HG03175 (cell line): ENCODE measurements at regions not wholly inside any gene's neighbourhood (a gene's known extent, or its start where the extent isn't known, plus 50 kb on each side); places are given as distances from the start of the nearest gene placed in this dataset.
"Not testable (repeated sequence)": the region's sequence is repeated elsewhere in the genome, so short reads cannot be mapped to it uniquely, and the experiment has no call there.

Source experiments
- ATAC-seq: cut with Tn5 transposase; IDR thresholded peaks from one replicate; pipeline ENCODE4 v1.9.1; 2021; ENCODE audit warnings: mild to moderate bottlenecking, moderate library complexity; ENCODE audit not compliant: unreplicated experiment

DNA sequence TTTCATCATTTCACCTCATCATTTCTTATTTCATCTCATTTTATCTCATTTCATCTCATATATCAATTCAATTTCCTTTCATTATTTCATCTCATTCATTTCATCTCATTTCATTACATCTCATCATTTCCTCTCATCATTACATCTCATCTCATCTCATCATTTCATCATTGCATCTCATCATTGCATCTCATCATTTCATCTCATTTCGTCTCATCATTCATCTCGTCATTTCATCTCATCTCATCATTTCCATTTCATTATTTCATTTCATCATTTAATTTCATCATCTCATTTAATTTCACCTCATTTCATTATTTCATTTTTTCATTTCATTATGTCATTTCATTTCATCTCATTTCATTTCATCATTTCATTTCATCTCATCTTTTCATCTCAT is 168.5 kb upstream of the FAM72C start:
- not testable (repeated sequence) for ATAC-seq

- ATAC-seq = not testable (repeated sequence)
These were observed 133.2 kb upstream of the FAM72C start for GRCh38 chr1:144105006-144105405.

DNA sequence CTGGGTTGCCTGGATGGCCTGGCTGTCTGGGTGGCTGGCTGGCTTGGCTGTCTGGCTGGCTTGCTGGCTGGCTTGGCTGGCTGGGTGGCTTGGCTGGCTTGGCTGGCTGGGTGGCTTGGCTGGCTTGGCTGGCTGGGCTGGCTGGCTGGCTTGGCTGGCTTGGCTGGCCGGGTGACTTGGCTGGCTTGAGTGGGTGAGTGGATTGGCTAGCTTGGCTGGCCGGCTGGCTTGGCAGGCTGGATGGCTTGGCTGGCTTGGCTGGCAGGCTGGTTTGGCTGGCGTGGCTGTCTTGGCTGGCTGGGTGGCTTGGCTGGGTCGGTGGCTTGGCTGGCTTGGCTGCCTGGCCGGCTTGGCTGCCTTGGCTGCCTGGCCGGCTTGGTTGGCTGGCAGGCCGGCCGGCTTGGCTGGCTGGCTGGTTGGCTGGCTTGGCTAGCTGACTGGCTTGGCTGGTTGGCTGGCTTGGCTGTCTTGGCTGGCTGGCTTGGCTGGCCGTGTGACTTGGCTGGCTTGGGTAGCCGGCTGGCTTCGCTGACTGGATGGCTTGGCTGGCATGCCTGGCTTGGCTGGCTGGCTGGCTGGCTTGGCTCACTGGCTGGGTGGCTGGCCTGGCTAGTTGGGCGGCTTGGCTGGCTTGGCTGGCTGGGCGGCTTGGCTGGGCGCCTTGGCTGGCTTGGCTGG is 132.4 kb upstream of the FAM72C start:
- not testable (repeated sequence) for ATAC-seq

GRCh38 chr1:144103156-144103880 is 131.5 kb upstream of the FAM72C start:
- not testable (repeated sequence) for ATAC-seq

DNA sequence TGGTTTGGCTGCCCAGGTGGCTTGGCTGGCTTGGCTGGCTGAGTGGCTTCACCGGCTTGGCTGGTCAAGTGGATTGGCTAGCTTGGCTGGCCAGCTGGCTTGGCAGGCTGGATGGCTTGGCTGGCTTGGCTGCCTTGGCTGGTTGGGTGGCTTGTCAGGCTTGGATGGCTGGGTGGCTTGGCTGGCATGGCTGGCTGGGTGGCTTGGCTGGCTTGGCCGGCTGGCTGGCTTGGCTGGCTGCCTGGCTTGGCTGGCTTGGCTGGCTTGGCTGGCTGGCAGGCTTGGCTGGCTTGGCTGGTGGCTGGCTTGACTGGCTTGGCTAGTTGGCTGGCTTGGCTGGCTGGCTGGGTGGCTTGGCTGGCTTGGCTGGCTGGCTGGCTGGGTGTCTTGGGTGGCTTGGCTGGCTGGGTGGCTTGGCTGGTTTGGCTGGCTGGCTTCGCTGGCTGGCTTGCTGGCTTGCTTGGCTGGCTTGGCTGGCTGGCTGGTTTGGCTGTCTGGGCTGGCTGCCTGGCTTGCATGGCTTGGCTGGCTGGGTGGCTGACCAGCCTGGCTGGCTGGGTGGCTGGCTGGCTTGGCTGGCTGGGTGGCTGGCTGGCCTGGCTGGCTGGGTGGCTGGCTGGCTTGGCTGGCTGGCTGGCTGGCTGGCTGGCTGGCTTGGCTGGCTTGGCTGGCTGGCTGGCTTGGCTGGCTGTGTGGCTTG is 130.4 kb upstream of the FAM72C start:
- ATAC-seq = not testable (repeated sequence)

DNA sequence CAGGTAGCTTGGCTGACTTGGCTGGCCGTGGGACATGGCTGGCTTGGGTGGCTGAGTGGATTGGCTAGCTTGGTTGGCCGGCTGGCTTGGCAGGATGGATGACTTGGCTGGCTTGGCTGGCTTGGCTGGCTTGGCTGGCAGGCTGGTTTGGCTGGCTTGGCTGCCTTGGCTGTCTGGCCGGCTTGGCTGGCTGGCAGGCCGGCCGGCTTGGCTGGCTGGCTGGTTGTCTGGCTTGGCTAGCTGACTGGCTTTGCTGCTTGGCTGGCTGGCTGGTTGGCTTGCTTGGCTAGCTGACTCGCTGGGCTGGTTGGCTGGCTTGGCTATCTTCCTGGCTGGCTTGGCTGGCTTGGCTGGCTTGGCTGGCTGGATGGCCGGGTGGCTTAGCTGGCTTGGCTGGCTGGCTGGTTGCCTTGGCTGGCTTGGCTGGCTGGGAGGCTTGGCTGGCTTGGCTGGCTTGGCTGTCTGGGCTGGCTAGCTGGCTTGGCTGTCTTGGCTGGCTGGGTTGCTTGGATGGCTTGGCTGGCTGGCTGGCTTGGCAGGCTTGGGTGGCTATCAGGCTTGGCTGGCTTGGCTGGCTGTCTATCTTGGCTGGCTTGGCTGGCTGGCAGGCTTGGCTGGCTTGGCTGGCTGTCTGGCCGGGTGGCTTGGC is 129.7 kb upstream of the FAM72C start:
- no peak for ATAC-seq

DNA sequence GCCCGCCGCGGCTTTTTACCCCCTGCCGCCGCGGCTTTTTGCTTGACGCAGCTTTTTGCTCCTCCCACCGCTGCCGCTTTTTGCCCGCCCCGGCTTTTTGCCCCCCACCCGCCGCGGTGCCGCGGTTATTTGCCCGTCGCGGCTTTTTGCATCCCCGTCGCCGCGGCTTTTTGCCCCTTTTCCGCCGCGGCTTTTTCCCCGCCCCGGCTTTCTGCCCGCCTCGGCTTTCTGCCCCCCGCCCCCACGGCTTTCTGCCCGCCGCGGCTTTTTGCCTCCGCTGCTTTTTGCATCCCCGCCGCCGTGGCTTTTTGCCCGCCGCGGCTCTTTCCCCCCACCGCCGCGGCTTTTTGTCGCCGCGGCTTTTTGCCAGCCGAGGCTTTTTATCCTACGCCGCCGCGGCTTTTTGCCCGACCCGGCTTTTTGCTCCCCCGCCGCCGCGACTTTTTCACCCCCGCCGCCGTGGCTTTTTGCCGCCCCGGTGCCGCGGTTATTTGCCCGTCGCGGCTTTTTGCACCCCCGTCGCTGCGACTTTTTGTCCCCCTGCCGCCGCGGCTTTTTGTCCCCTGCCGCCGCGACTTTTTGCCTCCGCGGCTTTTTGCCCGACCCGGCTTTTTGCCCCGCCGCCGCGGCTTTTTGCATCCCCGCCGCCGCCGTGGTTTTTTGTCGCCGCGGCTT is 105.5 kb upstream of the FAM72C start:
- ATAC-seq = not testable (repeated sequence)

DNA sequence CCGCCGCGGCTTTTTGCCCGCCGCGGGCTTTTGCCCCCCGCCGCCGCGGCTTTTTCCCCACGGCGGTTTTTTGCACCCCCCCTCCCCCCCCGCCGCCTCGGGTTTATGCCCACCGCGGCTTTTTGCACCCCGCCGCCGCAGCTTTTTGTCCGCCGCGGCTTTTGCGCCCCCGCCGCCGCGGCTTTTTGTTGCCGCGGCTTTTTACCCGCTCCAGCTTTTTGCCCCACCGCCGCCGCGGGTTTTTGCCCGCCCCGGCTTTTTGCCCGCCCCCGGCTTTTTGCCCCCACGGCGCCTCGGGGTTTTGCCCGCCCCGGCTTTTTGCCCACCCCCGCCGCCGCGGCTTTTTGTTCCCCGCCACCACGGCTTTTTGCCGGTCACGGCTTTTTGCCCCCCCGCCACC is 104.9 kb upstream of the FAM72C start:
- not testable (repeated sequence) for ATAC-seq

DNA sequence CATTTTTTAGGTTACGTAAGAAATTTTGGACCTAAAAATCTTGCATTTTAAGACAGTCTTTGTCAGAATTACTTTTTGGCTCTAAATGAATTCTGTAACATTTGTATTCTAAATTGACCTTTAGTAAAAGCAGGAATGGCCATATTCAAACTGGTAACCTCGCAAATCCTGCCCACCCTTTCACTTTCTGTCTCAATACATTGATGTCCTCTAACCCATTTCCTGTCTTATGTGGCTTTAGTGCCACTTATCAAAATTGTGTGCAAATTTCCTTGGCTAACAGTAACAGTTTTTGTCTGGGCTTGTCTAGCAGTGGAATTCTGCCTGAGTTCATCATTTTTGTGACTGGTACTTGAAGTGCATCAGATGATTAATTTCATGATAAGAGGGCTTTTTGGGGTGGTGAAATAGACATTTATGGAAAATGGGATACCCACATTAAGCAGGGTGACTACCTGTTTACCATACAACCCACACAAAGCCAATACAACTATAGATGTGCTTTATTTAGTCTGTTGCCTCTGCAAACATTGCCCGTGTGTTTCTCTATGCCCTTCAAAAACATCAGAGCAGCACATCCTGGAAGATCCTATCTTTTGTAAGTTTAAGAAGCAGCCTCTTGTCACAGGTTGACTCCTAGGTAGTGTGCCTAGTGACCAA is 98.7 kb upstream of the FAM72C start:
- ATAC-seq = not testable (repeated sequence)

DNA sequence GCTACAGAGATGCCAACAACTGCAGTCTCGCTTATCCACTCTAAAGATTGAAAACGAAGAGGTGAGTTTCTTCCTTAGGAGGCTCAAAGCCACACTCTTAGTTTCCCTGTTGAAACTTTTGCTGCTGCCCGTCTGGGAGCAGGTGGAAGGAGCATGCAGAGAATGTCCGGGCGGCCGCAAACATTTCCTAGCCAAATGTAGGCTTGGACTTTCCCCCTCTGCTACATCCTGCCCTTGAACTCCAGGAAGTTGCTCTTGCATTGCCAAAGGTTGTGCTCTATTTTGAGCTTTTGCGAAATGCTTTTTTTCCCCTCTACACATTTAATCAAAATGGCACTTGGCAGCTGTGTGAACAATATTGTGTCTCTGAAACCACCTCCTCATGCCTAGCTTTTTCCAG is 95.3 kb upstream of the FAM72C start:
- not testable (repeated sequence) for ATAC-seq

DNA sequence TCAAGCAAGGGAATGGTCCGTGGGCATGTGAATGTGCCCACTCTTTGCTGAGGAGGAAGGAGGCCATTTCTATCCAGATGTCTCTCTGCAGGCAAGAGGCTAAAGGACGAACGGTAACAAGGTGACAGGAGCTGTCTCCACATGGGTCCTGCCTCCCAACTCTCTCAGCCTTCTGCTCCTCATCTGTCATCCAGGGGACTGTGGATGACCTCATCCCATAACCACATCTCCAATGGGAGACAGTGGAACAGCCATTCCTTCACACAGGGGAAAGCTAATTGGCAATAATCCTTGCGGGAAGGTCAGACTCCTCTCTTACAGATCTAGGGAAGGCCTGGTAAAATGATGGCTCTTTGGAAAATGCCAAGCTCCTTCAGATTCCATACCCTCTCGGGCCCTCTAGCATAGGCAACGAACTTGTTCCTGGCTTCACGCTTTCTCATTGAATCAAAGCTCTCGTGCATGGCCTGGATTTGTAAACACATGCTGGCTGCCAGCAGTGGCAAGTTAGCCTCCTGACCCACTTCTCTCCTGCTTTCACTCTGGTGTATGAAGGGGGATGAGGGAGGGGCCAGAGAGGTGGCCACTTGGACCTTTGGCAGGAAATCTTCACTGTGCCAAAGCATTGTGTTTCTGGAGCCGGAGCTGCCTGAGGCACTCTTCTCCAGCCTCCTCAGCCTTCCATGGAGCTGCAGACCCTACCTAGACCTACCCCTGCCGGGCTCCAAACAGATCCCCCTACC is 94.5 kb upstream of the FAM72C start:
- ATAC-seq = not testable (repeated sequence)

DNA sequence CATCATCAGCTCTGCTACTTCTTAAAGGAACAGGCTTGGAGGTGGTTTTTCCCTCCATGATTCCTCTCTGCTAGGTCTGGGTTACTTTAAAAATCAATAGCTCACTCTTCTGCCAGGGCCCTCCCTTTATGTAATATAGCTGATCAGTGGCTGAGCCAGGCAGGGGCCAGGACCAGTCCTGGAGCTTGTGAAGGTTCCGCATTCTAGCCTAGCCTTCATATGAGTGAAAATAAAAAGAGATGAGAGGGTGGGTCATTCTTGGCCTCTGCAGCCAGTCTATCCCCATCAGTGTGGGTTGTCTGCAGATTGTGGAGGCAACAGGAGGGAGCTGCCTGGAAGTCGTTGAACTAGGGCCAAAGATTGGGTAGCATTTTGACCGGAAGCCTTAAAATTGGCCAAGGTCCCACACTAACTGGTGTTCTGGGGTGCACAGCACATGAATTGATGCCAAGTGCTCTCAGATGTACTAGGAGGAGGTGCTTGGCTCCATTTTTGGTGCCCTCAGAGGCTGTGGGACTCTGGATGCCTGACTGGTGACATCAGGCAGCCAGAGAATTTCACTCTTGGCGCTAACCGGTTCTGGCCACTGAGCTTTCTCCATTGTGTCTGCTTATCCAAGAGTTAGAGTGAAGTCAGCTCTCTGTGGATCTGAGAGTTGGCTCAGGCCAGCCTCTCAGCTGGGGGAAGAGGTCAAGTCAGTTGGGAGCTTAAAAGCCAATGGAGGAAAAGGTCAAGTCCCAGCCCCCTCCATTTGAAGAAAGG is 93.7 kb upstream of the FAM72C start:
- not testable (repeated sequence) for ATAC-seq

DNA sequence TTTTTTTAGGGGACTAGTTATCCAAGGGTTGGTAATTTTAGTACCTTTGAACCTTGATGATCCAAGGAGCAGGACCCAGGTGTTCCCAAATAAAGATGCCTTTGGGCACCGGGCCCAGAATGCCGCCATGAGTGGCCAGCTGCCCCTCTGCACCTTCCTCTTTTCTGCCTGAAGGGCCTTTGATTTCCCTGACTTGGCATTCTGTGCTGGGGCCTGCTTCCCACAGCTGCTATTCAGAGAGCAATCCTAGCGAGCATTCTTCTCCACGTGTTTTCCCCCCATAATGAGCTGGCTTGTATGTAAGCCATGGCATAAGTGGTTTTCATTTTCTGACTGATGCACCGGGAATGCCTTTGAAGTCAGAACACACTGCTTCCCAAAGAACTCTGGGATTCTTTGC is 77.6 kb upstream of the FAM72C start:
- not testable (repeated sequence) for ATAC-seq

- not testable (repeated sequence) for ATAC-seq
These were observed 74.9 kb upstream of the FAM72C start for GRCh38 chr1:144046645-144047044.

DNA sequence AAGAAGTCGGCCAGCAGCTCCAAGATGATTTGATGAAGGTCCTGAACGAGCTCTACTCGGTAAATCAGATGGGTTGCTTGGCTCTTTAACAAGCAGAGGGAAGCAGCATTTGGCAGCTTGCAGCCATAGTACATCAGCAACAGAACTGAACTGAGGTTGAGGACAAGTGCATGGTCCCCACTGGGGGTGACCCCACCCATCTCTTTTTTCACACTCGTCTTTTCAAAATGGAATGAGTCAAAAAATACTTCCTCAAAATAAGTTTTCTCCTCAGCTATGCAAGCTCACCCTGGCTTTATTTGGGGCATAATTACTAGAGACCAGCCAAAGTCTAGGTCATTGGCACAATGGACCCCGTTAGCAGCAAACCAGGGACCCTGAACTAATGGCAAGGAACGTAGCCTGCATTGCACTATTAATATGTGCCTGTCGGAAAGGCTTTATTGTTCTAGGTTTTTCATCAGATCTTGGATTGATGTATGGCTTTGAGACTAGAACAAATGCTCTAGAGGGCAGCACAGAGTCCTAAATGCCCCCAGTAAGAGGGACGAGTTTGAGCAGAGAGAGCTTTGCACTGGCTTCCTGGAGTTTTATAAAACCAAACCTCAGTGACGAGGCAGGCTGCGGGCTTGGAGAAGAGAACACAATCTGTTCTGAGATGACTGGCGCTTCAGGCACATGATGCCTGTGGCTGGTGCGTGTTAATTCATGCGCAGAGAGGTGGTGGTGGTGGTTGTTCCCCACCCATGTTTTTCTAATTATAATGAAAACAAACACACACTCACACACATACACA is 74.2 kb upstream of the FAM72C start:
- peak; percentile 45 for ATAC-seq

DNA sequence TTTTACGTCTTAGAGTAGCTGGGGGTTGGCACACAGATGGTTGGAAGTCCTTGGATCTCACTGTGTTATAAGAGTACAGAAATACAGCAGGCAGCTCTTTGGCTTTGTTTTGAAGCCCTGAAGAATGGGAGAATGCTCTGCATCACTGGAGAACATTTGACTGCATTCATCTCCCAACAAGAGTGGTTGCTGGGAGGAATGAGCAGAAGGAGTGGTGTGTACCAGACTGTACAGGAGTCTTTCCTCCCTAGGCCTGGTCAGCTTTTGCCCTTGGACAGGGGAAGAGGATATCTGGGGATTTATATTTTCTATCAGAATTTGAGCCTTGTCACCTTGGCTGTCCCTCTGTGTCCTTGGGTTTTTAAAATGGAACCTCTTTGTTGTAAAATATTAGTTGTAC is 70.5 kb upstream of the FAM72C start:
- not testable (repeated sequence) for ATAC-seq

DNA sequence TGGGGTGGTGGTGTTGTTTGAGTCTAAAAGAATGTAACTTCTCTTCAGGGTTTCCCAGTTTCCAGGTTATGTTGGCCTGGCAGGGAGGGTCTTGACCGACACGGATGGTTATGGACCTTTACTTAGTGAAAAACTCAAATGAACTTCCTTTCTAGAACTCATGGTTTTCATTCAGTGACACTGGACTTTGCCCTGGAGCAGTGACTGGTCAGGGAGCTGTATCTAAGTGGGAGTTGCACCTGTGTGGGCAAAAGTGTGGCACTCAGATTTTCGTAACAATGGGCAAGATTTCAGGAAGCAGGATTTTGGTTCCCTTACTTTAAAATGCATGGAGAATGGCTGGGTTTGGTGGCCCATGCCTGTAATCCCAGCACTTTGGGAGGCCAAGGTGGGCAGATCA is 68.5 kb upstream of the FAM72C start:
- not testable (repeated sequence) for ATAC-seq

DNA sequence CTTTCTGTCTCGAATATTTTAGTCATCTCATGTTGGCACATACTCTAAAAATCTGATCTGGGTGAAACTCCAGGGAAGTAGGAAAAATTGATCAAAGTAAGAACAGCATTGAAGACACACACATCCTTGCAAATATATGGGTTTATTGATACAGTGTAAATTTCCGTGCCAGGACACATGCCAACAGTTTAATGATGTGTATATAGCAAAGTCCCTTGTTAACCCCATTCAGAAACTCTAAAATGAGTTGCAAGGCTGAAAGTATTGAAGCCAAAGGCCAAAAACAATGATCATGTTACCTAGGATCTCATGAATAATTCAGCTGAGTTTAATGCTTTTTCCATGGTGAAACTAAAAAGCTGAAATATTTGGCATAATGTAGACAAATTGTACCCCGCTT is 62.3 kb upstream of the FAM72C start:
- not testable (repeated sequence) for ATAC-seq
